OCI-LY1 (cell line): ENCODE measurements at regions not wholly inside any gene's neighbourhood (a gene's known extent, or its start where the extent isn't known, plus 50 kb on each side); places are given as distances from the start of the nearest gene placed in this dataset.
"Not testable (repeated sequence)": the region's sequence is repeated elsewhere in the genome, so short reads cannot be mapped to it uniquely, and the experiment has no call there.

Experiments used
- H2AFZ ChIP-seq: fragments of 200-600 bp; sonication (generic), shearing (Covaris generic); 2 replicates; pipeline ENCODE4 v1.6.0; 2014; ENCODE audit warnings: antibody characterized with exemption, mild to moderate bottlenecking, low read length
- H3F3A ChIP-seq: fragments of 200-600 bp; sonication (generic), shearing (Covaris generic); 2 replicates; pipeline ENCODE4 v1.6.0; 2014; ENCODE audit warnings: mild to moderate bottlenecking, antibody characterized with exemption, low read length, moderate library complexity; ENCODE audit not compliant: insufficient read depth
- H3K27ac ChIP-seq: fragments of 200-600 bp; sonication (generic); 2 replicates; pipeline ENCODE4 v1.5.1; 2014; ENCODE audit warnings: low read length, mixed run types, mild to moderate bottlenecking, low read depth; ENCODE audit not compliant: poor library complexity, severe bottlenecking
- H3K27me3 ChIP-seq: fragments of 200-600 bp; sonication (generic); 2 replicates; pipeline ENCODE4 v1.6.0; 2014; ENCODE audit warnings: antibody characterized with exemption, mild to moderate bottlenecking, low read length, moderate library complexity; ENCODE audit not compliant: insufficient read depth
- H3K36me3 ChIP-seq: fragments of 200-600 bp; sonication (generic); 2 replicates; pipeline ENCODE4 v1.6.1; 2014; ENCODE audit warnings: mild to moderate bottlenecking, antibody characterized with exemption, low read length, moderate library complexity, mixed read lengths; ENCODE audit not compliant: insufficient read depth
- H3K4me1 ChIP-seq: fragments of 200-600 bp; sonication (generic); 2 replicates; pipeline ENCODE4 v1.5.1; 2014; ENCODE audit warnings: mild to moderate bottlenecking, low read length, moderate library complexity; ENCODE audit not compliant: insufficient read depth, severe bottlenecking
- H3K4me2 ChIP-seq: fragments of 200-600 bp; sonication (generic), shearing (Covaris generic); 2 replicates; pipeline ENCODE4 v1.6.1; 2014; ENCODE audit warnings: low read length
- H3K4me3 ChIP-seq: fragments of 200-600 bp; sonication (generic); 2 replicates; pipeline ENCODE4 v1.5.1; 2014; ENCODE audit warnings: low read length, low read depth, mild to moderate bottlenecking, mixed read lengths; ENCODE audit not compliant: poor library complexity, severe bottlenecking
- H3K79me2 ChIP-seq: fragments of 200-600 bp; shearing (Covaris generic); 2 replicates; pipeline ENCODE4 v1.6.1; 2016; ENCODE audit warnings: mixed run types, low read length, mixed read lengths; ENCODE audit not compliant: insufficient read depth
- H3K9ac ChIP-seq: fragments of 200-600 bp; sonication (generic), shearing (Covaris generic); 2 replicates; pipeline ENCODE4 v1.6.1; 2014; ENCODE audit warnings: mild to moderate bottlenecking, low read length, mixed read lengths
- H3K9me2 ChIP-seq: fragments of 200-600 bp; sonication (generic), shearing (Covaris generic); 2 replicates; pipeline ENCODE4 v1.6.1; 2014; ENCODE audit warnings: low read depth, mild to moderate bottlenecking, low read length, mixed read lengths
- H3K9me3 ChIP-seq: fragments of 200-600 bp; shearing (Covaris generic); 2 replicates; pipeline ENCODE4 v1.6.1; 2014; ENCODE audit warnings: low read length, mixed read lengths
- H4K20me1 ChIP-seq: fragments of 200-600 bp; sonication (generic), shearing (Covaris generic); 2 replicates; pipeline ENCODE4 v1.6.0; 2016; ENCODE audit warnings: mild to moderate bottlenecking, low read length; ENCODE audit not compliant: insufficient read depth
- CTCF ChIP-seq: fragments of 200-600 bp; sonication (generic), shearing (Covaris generic); IDR thresholded peaks from 2 replicates; pipeline ENCODE4 v1.5.1; 2017; ENCODE audit warnings: mild to moderate bottlenecking, antibody characterized with exemption, low read length, moderate library complexity, mixed read lengths
- EZH2 ChIP-seq: fragments of 200-600 bp; sonication (generic), shearing (Covaris generic); IDR thresholded peaks from 2 replicates; pipeline ENCODE4 v1.8.0; 2017; ENCODE audit warnings: borderline replicate concordance, mixed run types, mild to moderate bottlenecking, antibody characterized with exemption, low read length, moderate library complexity, mixed read lengths

GRCh38 chr4:17436047-17436749 is 75.7 kb downstream of the QDPR start:
- H3K9me2 ChIP-seq, H2AFZ ChIP-seq: not testable (repeated sequence)

GRCh38 chr4:17433827-17434226 is 78.1 kb downstream of the QDPR start:
- Histone ChIP-seq H3K27ac (no peak overlapping the region), H3K4me2 (no peak overlapping the region)

More at GRCh38 chr4:17436047-17436749, 75.7 kb downstream of the QDPR start:
- H3K4me3 ChIP-seq, H3K27me3 ChIP-seq, H3K4me2 ChIP-seq, H3K27ac ChIP-seq, H3K36me3 ChIP-seq, H3F3A ChIP-seq, H4K20me1 ChIP-seq, H3K9ac ChIP-seq, H3K4me1 ChIP-seq, H3K9me3 ChIP-seq, H3K79me2 ChIP-seq: not testable (repeated sequence)

GRCh38 chr4:17427991-17428390 is 83.9 kb downstream of the QDPR start:
- Histone ChIP-seq H3K9me3 (no peaks in the 10 kb centered on the region), H3K9me2 (no peaks in the 10 kb centered on the region)
- TF ChIP-seq CTCF (no peak), EZH2 (no peak)

More at GRCh38 chr4:17433827-17434226, 78.1 kb downstream of the QDPR start:
- H2AFZ ChIP-seq = no peak overlapping the region
- H3K9me2 ChIP-seq = no peaks in the 10 kb centered on the region
- no peak for TF ChIP-seq EZH2
- no peak for TF ChIP-seq CTCF
- H3K27me3 ChIP-seq = no peaks in the 10 kb centered on the region
- H4K20me1 ChIP-seq = no peaks in the 10 kb centered on the region
- H3K9ac ChIP-seq = no peak overlapping the region
- H3K79me2 ChIP-seq = no peaks in the 10 kb centered on the region
- H3K9me3 ChIP-seq = no peaks in the 10 kb centered on the region
- H3K36me3 ChIP-seq = no peaks in the 10 kb centered on the region
- no peaks in the 10 kb centered on the region for H3F3A ChIP-seq
- H3K4me1 ChIP-seq = no peaks in the 10 kb centered on the region
- no peak overlapping the region for H3K4me3 ChIP-seq

GRCh38 chr4:17426222-17426621 is 85.7 kb downstream of the QDPR start:
- no peak overlapping the region for H3K4me2 ChIP-seq
- no peaks in the 10 kb centered on the region for H3K4me1 ChIP-seq
- no peaks in the 10 kb centered on the region for H3F3A ChIP-seq
- H3K27me3 ChIP-seq = no peaks in the 10 kb centered on the region
- no peak overlapping the region for H3K9ac ChIP-seq
- no peak overlapping the region for H3K27ac ChIP-seq
- no peaks in the 10 kb centered on the region for H3K79me2 ChIP-seq
- H4K20me1 ChIP-seq = no peaks in the 10 kb centered on the region
- H3K9me3 ChIP-seq = no peaks in the 10 kb centered on the region
- H3K4me3 ChIP-seq = no peak overlapping the region
- no peaks in the 10 kb centered on the region for H3K36me3 ChIP-seq
- no peak overlapping the region for H2AFZ ChIP-seq
- TF ChIP-seq EZH2 (no peak), CTCF (no peak)
- H3K9me2 ChIP-seq = no peaks in the 10 kb centered on the region

More at GRCh38 chr4:17427991-17428390, 83.9 kb downstream of the QDPR start:
- H3K27ac ChIP-seq = no peak overlapping the region
- no peak overlapping the region for H3K9ac ChIP-seq
- no peaks in the 10 kb centered on the region for H3K4me1 ChIP-seq
- no peak overlapping the region for H3K4me2 ChIP-seq
- no peak overlapping the region for H3K4me3 ChIP-seq
- H3K79me2 ChIP-seq = no peaks in the 10 kb centered on the region
- no peaks in the 10 kb centered on the region for H3K27me3 ChIP-seq
- no peaks in the 10 kb centered on the region for H3F3A ChIP-seq
- no peaks in the 10 kb centered on the region for H3K36me3 ChIP-seq
- no peak overlapping the region for H2AFZ ChIP-seq
- no peaks in the 10 kb centered on the region for H4K20me1 ChIP-seq
